Kidney tubule cell (primary cell): ENCODE measurements at regions not wholly inside any gene's neighbourhood (a gene's known extent, or its start where the extent isn't known, plus 50 kb on each side); places are given as distances from the start of the nearest gene placed in this dataset.
A peak's percentile ranks its signal among the peaks of the same experiment; 100 is the strongest.
"Not testable (repeated sequence)": the region's sequence is repeated elsewhere in the genome, so short reads cannot be mapped to it uniquely, and the experiment has no call there.

Experiments used
- DNase-seq: peaks from one replicate; pipeline ENCODE4 v3.0.0-alpha.2; 2018; ENCODE audit warnings: low spot score

DNA sequence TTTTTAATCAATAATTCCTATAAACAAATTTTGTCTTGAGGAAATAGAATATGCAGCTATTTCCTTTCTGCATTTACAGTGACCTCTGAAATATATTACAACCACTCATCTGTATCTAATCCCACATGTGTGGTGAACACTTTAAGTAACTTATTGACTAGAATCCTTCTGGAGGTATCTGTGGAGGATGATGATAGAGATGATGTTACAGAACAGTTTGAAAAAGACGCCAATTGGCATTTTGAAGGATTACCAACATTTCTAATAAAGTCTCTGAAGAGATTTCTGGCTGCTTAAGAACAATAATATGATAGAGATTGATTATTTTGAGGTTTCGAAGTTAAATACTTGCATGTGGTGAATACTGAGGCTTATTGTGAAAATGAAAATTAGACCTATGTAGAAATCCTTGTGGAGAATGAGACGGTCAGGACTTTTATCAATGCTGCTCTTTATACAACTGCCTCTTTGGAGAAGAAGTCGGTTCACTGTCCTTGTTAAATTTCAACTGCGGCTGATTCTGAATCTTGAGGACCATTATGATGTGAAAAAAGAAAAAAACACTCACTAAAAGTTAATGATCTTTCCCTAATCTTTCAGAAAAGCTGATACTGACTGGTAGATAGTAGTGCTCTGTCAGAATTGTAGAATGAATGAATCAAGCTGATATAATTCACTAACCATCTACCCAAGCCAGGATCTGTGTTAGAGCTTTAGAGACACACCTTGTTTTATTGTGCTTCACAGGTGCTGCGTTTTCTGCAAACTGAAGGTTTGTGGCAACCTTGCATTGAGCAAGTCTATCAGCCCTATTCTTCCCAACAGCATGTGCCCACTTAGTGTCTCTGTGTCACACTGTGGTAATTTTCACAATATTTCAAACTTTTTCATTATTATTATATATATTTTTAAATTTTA is 204.7 kb downstream of the SPRY1 start:
- DNase-seq: peak; percentile 80

DNA sequence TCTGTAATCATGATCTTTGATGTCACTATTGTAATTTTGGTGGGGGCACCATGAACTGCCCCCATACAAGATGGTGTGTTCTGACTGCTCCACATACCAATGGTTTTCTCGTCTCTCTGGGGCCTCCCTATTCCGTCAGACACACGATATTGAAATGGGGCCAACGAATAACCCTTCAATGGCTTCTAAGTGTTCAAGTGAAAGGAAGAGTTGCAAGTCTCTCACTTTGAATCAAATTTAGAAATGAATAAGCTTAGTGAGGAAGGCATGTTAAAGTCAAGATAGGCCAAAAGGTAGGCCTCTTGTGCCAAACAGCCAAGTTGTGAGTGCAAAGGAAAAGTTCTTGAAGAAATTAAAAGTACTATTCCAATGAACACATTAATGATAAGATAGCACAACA is 205.4 kb downstream of the SPRY1 start:
- DNase-seq: no peak

DNA sequence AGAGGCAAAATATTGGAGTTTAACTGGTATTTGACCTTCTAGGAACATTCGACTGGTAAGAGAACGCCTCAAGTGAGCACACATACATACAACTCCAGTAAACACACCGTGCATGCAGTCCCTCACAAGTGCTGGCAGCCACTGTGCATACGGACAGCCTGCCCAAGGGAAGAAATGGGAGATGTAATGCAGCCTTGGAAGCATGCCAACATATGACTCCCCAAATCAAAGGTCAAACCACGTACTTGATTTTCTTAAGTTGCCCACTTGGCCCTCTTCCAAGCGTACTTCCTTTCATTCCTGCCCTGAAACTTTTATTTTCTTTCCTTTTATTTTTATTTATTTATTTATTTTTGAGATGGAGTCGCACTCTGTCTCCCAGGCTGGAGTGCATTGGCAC is 206.6 kb downstream of the SPRY1 start:
- peak; percentile 83 for DNase-seq

DNA sequence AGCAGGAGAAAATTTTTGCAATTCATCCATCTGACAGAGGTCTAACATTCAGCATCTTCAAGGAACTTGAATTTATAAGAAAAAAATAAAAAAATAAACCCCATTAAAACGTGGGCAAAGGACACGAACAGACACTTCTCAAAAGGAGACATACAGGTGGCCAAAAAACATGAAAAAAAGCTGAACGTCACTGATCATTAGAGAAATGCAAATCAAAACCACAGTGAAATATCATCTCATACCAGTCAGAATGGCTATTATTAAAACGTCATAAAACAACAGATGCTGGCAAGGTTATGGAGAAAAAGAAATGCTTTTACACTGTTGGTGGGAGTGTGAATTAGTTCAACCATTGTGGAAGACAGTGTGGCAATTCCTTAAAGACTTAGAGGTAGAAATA is 209.2 kb downstream of the SPRY1 start:
- DNase-seq: not testable (repeated sequence)

DNA sequence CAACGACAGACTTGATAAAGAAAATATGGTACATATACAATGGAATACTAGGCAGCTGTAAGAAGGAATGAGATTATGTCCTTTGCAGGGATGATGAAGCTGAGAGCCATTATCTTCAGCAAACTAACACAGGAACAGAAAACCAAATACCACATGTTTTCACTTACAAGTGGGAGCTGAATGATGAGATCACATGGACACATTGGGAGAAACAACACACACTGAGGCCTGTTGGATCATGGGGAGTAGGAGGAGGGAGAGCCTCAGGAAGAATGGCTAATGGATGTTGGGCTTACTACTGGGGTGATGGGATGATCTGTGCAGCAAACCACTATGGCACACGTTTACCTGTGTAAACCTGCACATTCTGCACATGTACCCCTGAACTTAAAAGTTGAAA is 209.7 kb downstream of the SPRY1 start:
- DNase-seq: no peak

DNA sequence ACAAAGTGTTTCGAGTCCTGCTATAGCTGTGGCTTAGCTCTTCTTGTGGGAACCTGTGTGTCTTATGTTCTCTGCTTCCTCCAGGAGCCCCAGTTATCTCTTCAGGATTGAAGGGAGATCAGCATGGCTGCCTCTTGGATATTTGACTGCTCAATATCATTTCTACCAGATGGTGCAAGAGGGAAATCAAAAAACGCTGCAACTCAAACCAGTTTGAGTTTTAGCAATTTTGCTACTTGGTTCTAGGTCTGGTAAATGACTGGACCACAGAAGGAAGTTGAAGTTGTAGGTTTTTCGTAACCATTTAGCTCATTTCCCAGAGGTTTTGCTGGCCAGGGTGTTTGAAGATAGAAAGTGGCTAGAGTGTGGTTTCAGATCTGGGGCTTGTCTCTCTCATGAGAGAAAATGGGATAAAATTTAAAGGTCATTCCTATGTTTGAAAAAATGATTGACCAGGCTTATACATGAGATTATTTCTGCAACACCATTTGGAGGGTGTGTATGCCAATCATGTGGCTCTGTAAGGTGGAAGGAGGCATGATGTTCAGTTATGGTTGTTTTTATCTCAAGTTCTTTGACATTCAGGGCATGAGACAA is 210.4 kb downstream of the SPRY1 start:
- DNase-seq: no peak

DNA sequence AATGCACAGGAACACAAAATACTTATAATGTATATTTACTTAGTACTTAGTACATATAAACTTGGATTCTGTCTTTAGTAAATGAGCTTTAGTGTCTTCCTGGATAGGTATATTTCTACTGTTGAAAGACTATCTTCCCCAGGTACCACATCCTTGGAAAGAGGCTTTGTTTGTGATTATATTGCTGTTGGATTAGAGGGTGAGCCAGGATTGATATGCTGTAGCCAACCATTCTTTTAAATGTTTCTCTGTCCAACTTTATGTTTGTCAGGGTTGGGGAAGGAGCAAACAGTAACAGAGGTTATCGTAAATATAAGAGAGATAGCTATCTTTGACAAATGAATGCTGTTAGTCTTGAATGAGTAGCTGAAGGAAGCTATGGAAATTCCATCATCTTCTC is 213.2 kb downstream of the SPRY1 start:
- no peak for DNase-seq

DNA sequence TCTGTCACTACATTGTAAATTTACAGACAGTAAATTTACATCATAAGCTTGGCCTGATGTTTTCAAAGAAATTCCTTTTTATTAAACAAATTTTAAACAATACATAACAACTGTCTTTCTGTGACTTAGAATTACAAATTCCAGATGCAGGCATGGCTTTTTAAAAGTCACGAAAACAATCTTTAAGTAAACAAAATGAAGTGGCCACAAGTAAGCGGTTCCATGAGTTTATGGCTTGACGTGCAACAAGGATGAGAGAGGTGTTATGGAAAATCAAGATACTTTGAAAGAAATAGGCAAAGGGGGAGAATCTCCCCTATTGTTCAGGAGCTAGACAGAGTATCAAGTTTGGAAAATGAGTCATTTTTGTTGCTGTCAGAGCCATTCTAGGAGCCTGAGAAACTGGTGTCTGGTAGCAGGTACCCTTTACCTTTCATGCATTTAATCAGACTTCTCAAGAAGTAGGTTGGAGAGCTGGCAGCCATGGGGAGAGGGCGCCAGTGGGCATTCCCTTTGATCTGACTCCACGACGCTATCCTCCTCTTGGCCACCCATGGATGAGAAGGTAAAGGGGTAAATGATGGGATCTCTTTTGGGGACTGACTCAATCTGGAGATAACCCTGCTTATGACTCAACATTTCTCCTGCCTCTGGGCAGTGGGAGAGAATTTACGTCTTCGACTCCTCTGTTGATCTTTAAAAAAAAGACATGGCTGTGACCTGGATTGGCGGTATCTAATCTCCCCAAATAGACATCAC is 217.2 kb downstream of the SPRY1 start:
- no peak for DNase-seq

DNA sequence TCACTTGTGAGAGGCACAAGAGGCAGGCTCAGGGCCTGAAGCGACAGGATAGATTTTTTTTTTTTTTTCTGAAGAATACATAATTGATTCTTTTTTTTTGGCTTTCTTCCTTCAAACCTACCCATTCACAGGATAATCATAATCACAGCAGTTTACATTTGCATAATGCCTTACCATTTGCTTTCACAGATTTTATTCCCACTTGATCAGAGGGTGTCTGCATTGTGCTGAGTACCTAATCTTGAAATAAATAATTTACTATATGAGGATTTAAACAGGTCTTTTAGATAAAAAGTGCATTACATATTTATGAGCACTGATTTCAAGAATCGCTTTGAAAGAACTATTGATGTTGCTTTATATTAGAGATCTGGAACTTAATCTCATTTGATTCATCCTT is 219.3 kb downstream of the SPRY1 start:
- no peak for DNase-seq

DNA sequence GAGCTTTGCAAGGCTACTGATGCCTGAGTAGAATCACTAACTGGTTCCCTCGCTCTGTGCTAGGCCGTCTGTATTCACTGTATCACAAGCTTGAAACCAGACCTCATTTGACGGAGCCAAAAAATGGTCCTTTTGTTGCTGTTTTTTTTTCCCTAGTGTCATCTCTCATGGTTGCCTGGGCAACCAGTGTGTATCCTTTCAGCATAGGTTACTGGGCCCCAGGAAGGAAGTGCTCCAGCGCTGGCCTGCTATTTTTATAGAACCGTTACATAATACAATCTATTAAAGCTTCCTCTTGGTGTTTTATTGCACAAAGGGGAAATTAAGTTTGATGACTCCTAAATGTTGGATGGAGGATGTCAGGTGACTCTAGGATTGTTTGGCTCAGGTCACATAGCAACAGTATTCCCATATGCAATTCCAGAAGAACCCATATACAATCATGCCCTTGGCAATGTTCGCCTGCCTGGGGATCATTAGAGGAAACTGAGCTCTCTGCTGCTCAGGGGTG is 220.4 kb downstream of the SPRY1 start:
- no peak for DNase-seq

DNA sequence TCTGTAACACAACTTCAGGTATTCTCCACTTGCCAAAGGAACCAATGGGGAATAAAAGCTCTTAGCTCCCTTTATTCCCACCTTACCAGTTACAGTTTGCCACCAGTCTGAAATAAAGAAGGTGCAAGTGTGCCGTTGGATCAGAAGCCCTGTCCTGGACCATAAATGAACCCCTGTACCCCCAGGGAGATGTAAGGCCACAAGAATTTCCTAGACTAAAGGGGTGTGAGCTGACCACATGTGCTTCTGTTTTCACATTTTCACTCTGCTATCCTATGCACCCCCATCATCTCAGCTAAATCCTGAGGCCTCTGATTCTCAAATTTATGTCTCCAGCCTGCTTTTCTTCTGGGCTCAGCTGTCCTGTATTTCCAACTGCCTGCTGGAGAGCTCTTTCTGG is 221.2 kb downstream of the SPRY1 start:
- no peak for DNase-seq

DNA sequence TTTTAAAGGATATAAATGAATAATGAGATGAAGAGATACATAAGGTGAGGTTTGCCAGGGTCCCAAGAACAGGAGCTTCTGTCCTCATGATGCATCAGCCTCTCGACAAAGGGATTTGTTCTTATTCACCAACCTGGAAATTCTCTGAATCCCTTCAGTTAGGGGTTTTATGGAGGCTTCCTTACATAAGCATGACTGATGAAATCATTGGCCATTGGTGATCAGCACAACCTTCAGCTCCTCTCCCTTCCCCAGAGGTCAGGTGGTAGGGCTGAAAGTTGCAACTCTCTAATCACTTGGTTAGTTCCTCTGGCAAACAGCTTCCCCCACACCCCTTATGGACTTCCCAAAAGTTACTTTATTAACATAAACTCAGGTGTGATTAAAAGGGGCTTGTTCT is 222.0 kb downstream of the SPRY1 start:
- no peak for DNase-seq

DNA sequence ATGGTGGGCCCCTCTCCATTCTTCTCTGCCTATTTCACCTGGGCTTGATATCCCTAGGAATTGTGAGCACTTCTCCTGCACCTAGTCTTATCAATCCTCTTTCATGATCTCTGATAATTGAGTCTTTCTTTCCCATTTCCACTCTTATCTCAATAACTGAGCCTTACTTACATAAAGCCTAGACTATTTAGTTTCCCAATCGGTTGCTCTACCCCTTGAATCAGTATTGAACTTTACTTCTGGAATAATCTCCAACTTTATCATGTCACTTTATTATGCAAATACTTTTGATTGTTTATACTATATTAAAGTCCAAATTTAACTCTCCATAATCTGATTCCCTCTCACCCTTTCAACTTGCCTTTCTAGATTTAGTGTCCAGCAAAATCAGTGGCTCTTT is 222.7 kb downstream of the SPRY1 start:
- no peak for DNase-seq

DNA sequence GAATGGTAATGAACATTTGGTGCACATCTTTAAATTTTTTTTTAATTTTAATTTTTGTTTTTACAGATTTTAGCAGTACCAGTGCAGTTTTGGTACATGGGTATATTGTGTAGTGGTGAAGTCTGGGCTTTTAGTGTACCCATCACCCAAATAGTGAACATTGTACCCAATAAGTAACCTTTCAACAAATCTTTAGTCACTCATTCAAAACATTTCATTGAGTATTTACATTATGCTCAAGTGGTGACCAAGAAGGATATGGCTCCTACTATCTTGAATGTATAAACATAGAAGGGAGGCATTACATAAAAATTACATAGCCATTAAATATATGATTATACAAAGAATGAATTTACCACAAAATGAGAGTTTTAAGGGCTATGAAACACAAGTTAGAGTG is 223.3 kb downstream of the SPRY1 start:
- DNase-seq: no peak

DNA sequence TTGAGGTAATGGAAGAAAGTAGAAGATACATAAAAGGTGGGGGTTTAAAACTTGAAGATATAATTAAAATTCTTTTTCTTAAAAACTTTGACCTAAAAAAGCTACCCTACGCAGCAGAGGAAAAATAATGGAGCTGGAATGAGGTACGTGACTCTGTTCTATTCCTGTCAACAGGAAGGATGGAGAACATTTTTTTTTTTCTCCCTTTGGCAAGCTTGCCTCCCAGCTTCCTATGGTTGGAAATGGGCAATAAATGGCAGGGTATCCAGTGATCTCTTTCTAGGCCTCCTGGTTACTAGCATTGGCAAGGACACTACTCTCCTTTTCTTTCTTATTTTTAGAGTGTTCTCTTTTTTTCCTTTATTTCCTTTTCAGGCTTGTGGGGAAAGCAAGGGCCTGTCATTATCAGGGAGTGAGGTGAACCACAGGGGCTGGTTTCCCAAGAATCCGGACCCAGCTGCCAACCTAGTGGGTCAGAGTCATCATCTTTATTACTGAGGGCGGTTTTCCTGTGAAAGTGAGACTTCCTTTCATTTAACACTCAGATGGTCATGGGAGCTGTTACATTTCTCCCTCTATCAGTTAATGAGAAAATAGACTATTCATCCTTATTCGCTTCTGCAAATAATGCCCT is 224.6 kb downstream of the SPRY1 start:
- no peak for DNase-seq

DNA sequence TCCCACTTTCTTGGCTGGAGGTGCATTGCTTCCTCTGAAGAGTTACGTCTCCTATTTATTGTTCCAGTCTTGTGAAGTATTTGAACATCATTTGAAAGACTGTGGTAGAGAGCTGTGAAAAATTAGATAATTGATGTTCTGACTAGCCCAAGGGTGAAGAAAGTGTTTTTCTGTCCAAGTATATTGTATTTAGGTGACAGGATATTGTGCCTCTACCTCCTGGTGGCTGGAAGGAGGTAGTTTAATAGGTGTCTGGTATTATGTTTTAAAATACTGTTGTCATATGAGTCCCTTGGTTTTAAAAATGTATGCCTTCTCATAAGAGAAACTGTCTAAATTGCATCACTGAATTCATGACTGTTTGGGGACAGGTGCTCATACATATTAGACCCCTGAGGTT is 226.0 kb downstream of the SPRY1 start:
- no peak for DNase-seq

DNA sequence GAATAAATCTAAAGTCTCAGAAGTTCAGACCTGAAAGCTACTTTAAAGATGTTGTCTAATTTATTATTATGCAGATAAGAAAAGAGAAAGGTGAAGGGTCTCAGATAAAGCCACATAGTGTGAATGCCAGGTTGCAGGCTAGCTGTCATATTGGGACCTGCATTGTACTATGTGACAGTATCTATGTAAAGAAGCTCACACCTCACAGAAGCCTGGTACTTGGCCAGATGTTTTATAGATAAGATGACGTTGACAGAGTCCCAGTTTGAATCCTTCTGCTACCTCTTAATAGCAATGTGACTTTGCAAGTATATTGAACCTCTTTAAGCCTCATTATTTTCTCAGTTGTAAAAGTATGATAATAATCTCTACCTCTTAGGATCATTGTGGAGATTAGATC is 227.0 kb downstream of the SPRY1 start:
- DNase-seq: no peak

DNA sequence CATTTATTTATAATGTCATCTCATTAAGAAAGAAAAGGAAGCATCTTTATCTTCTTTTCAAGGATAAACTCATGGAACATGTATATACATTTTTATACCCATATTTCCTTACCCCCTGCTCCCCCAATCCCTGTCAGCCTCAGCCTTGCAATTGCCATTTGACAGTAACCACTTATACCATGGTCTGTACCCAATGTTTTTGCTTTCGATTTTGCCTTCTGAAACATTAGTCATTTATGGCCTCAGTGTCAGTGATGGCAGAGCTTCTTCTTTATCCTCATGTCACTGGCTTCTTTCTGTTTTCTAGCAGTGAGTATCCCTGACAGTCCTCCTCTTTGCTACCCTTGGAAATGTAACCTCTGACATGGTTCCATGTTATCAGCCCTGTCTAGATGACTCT is 228.4 kb downstream of the SPRY1 start:
- DNase-seq: no peak

DNA sequence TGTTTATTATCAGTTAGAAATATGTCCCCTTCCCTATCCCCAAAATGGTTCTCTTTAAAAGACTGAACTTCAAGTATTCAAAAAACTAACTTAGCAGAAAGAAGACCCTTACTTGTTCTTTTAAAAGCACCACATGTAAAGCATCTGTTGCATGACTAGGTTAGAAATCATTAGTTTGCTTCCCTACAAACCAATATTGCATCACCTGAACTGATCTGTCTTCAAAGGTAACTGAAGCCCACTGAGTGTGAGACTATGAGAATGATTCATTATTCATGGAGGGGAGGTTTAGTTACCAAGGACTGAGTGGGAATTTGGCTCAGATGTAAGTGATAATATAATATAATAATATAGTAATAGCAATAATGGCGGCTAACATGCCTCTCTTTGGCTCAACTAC is 231.7 kb downstream of the SPRY1 start:
- DNase-seq: no peak

DNA sequence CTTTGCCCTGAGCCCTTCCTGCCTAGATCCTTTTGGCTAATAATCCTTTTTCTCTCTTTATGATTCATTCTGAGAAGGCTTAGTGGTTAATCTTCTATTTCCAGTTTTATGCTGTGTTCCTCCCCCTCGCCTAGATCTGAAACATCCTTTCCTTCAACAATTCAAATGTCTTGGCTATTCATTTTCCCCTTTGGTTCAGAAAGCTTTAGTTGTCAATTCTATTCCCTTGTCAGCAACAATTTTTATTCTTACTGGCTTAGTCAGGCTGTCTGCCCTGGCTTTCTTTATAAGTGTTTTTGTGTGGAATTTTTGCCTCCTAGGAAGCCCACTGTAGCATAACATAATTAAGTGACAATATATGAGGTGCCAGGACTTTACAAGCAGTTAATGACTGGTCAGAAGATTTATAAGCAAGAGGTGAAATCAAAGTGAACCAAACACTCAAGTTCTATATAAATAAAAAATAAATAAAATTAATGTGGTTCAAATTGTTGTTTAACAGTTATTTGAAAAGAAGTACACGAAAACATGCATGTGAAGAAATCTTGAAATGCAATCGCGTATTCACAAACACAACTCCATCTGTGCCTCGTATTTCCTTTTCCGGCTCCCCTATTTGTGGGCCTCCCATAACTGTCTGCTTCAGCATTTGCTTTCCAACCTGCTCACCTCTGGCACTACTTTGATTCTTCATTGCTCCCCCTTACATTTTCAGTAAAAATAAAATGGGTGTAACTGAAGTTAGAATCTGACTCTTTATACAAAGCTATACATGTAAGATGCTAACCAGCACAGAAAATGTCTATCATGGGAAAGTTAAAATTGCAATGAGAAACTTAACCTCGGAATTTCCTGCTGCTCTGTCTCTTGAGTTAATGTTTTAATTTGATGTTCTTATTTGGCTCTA is 235.4 kb downstream of the SPRY1 start:
- peak; percentile 42 for DNase-seq

DNA sequence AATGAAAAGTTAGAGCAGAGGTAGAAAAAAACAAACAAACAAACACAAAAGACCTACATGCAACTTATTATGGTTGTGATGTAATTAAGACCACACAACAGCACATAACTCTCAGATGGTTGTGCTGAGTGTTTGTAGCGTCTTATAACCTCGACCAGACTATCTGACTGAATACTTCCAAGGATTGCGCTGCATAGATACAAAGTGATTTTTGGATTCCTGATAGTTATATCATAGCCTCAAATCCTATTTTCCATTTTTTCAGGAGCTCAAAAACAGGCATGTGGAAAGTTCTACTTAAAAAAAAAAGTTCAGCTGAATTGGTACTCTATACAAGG is 236.1 kb downstream of the SPRY1 start:
- no peak for DNase-seq
